Glomerular visceral epithelial cell (primary cell): ENCODE measurements at regions not wholly inside any gene's neighbourhood (a gene's known extent, or its start where the extent isn't known, plus 50 kb on each side); places are given as distances from the start of the nearest gene placed in this dataset.
"Not testable (repeated sequence)": the region's sequence is repeated elsewhere in the genome, so short reads cannot be mapped to it uniquely, and the experiment has no call there.

Source experiments
- DNase-seq: peaks from one replicate; pipeline ENCODE4 v3.0.0-alpha.2; 2016; ENCODE audit errors: extremely low spot score

DNA sequence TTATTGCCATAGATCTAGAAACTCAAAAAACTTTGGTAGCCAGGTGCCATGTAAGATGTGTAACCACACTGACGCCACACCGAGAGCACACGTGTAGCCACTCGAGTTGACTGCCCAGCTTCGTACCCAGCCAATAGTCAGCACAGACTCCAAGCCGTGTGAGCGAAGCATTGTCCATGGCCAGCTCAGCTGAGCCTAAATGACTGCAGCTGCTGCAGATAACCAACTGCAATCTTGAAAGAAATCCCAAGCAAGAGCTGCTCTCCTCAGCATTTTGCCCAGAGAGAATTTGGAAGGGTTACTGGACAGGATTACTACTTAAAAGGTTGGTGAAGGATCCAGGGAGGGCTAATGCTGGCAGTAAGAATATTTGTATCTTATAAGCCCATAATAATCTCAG lies 193.0 kb upstream of the THRB start:
- no peak for DNase-seq

DNA sequence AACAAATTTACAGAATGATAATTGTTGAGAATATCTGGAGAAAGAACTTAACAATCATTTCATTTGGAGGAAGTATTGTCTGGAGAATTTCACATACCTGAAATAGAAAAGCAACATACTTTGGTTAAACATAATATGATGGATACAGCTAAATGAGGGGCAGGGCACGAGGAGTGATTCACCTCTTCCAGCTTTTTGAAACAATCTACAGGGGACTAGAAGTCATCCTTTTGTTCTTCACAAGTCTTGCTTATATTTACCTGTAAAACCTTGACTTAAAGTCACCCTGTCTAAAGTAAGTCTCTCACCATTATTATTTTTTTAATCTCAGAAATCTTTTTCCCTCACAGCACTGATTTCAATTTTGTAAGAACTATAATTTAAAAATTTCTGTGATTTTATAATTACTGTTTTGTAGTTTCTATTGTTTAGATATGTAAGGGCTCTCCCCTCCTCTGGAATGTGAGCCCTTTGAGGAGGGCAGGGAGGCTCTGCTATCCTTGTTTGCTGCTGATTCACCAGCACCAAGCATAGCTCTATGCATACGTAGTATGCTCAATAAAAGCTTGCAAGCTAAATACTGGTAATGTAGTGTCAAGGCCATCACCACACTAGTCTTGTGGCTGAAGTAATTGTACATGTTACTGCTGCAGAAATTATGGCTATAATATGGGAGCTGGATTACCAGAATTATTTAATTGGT lies 193.9 kb upstream of the THRB start:
- peak; percentile 51 for DNase-seq

DNA sequence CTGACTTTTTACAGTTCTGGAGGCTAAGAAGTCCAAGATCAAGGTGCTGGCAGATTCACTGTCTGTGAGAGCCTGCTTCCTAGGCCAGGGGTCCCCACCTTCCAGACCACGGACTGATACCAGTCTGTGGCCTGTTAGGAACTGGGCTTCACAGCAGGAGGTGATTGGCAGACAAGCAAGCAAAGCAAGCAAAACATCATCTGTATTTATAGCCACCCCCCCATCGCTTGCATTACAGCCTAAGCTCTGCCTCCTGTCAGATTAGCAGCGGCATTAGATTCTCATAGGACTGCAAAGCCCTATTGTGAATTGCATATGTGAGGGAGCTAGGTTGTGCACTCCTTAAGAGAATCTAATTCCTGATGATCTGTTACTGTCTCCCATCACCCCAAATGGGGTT lies 194.7 kb upstream of the THRB start:
- no peak for DNase-seq

- no peak for DNase-seq
Measured at GRCh38 chr3:24690777-24691176, 196.1 kb upstream of the THRB start.

GRCh38 chr3:24699078-24699477 lies 204.4 kb upstream of the THRB start:
- not testable (repeated sequence) for DNase-seq

GRCh38 chr3:24704496-24704895 lies 209.8 kb upstream of the THRB start:
- peak; percentile 53 for DNase-seq

DNA sequence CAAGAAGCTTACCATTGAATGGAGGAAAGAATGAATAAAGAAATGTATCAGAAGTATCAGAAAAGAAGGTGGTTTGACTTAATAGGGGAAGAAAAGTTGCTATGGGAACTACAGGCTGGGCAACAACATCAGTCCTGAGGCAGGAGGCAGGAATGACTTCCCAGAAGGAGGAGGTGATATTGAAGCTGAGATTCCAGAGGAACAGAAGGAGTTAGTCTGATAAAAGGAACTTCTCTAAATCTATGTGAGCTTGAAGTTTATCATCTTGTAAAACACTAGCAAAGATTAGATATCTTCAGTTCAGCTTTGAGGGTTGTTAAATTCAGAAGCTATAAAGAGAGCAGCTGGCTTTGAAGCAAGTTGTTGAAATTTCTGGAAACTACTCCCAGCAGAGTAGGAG lies 213.3 kb upstream of the THRB start:
- no peak for DNase-seq

DNA sequence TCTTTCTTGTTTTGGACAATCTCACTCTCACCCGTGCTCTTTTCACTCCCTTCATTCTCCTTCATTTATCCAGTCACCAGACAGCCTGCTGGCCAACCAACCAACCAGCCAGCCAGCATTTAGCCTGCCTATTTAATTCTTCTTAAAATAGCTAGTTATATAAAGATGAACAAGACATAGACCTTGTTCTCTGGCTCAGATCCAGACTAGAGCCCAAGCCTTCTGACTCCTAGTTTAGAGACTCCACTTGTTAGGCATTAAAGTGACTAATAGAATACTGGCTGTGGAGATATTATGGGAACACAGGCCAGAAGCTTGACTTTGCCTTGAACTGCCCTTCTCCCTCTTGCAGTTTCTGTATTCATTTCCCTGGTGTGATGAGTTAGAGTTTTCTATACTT lies 215.3 kb upstream of the THRB start:
- no peak for DNase-seq

DNA sequence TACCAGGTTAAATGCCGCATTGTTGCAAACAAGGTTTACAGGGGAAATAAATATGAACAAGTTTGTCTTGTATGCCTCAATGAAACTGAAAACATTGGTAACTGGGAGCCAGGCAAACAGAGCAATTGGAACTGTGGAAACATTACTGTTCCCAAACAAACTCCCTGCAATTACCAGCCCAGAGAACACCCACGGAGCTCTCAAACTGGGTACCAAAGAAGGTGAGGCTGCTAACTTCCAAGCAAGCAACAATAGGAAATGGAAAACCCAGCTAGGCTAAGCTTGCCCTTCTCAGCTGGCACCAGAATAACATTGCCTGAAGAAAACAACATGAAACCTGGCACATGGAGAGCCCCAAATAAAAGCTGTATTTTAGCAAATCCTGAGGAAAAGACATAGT lies 218.9 kb upstream of the THRB start:
- DNase-seq, result no peak

- no peak for DNase-seq
Measured at GRCh38 chr3:24714436-24714835, 219.8 kb upstream of the THRB start.

- DNase-seq, result no peak
Measured at GRCh38 chr3:24715171-24715792, 220.6 kb upstream of the THRB start.

DNA sequence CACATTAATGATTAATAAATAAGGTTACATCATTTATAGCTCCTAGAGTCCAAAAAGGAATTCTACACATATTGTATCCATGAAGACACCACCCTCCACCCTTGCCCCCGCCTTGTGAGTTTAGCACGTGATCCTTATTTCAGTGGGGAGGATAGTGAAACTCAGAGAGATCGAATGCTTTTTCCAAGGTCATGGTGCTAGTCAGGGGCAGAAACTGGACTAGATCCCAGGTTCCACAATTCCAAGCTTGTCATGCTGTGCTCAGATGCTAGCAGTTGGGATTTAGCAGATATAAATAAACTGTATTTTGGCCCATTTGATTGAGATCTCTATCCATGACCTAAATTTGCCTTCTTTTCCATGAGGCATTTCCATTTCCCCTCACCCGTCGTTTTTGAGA lies 227.4 kb upstream of the THRB start:
- no peak for DNase-seq

- DNase-seq, result no peak
Measured at GRCh38 chr3:24725514-24726255, 231.0 kb upstream of the THRB start.

GRCh38 chr3:24726423-24726822 lies 231.8 kb upstream of the THRB start:
- DNase-seq, result no peak

DNA sequence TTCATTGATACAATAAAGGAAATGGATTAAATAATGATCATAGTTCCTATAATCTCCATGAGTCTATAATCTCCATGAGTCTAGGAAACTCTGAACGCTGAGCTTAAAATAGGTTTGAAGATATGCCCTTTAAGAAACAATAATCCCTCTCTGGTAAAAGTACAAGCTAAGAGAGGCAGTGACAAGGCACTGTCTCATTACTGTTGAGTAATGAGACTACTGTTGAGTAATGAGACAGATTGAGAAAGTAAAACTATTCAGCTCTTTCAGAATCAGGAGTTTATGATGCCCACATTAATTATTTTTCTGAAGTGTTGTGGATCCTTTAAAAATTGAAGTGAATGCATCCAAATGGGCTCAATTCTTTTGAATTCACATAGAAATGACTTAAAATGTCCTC lies 235.5 kb upstream of the THRB start:
- DNase-seq, result no peak

- no peak for DNase-seq
Measured at GRCh38 chr3:24734019-24734418, 239.4 kb upstream of the THRB start.

DNA sequence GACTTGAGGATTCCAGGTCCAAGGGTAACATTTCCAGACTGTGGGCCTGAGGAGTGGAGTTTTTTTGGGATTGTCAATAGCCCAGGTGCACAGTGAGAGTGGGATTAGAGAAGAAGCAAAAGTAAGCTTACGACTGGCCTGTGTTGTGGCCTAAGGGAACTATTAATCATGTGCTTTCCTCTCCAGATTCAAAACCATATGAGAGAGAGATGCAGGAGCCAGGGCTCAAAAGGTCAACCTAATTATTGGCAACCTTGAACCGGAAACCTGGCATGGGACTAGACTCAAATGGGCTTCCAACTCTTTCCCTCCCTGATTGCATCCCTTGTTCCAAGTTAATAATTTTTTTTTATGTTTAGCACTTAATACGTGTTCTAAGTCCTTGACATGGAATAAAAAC lies 242.1 kb upstream of the THRB start:
- no peak for DNase-seq

GRCh38 chr3:24740326-24740725 lies 245.7 kb upstream of the THRB start:
- DNase-seq, result no peak

DNA sequence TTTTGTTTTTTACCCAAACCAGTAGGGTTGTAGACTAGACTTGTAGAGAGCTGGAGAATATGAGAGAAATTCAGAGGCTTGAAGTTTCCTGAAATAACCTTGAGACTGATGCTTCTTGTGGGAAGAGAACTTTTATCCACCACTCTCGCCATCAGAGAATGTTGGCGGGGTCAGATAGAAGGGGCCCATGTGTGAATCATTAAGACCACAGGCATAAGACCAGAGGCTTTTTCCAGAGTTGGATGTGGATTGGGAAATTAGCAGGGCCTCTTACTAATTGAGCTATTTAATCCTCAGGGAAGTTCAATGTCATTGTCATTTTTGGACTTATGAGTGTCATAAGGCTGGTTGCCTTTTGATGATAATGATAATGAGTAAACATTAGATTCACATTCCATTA lies 246.9 kb upstream of the THRB start:
- DNase-seq, result no peak

DNA sequence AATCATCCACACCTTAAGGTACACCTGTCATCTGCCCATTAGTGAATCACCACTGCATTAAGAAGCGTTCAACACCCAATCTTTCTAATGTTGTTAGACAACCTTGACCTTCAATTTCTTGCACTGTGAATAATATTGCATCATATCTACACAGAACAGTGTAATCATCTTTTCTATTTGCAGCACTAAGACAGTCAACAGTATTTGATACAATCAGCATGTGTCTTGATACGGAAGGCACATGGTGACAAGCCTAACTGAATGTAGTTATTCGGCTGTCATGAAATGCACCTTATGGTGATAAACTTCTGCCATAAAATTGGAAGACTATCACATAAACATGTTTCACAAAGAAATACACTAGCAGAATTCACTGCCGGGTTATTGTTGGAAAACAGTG lies 253.9 kb upstream of the THRB start:
- no peak for DNase-seq

DNA sequence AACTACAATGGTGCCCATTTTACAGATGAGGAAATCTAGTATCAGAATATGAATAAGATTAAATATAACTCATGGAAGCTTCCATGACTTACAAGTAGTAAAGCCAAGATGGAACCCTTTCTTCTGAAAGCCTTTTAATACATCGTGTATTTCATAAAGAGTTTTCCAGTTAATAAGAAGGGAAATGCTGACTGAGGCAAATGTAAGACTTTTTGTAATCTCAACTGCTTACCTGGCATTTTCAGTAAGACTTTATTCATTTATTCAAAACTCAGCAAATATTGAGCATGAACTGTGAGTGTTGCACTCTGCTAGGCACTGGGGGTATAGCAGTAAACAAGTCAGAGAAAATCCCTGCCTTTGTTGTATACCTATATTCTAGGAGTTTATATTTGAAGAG lies 256.4 kb upstream of the THRB start:
- no peak for DNase-seq

GRCh38 chr3:24756101-24756888 lies 261.6 kb upstream of the THRB start:
- DNase-seq, result no peak
